H9 (cell line): ENCODE measurements at regions not wholly inside any gene's neighbourhood (a gene's known extent, or its start where the extent isn't known, plus 50 kb on each side); places are given as distances from the start of the nearest gene placed in this dataset.

Source experiments
- DNase-seq: peaks from one replicate; pipeline ENCODE4 v3.0.0-alpha.2; 2017
- H2AFZ ChIP-seq: one replicate; pipeline ENCODE4 v1.6.1; 2013; ENCODE audit warnings: mild to moderate bottlenecking, low read length, control low read depth, moderate library complexity
- H2AK5ac ChIP-seq: 2 replicates; pipeline ENCODE4 v1.6.1; 2013; ENCODE audit warnings: low read length, control low read depth, mixed read lengths; ENCODE audit not compliant: insufficient read length
- H2BK120ac ChIP-seq: one replicate; pipeline ENCODE4 v1.6.1; 2013; ENCODE audit warnings: low read depth, mild to moderate bottlenecking, low read length, control low read depth, inconsistent platforms; ENCODE audit not compliant: poor library complexity, severe bottlenecking
- H2BK12ac ChIP-seq: 2 replicates; pipeline ENCODE4 v1.6.1; 2013; ENCODE audit warnings: low read length, control low read depth, mixed read lengths, low read depth; ENCODE audit not compliant: insufficient read length
- H2BK15ac ChIP-seq: 2 replicates; pipeline ENCODE4 v1.6.1; 2013; ENCODE audit warnings: low read depth, low read length, control low read depth
- H2BK20ac ChIP-seq: one replicate; pipeline ENCODE4 v1.6.1; 2013; ENCODE audit warnings: low read depth, mild to moderate bottlenecking, low read length, control low read depth, inconsistent platforms; ENCODE audit not compliant: poor library complexity, severe bottlenecking
- H2BK5ac ChIP-seq: 2 replicates; pipeline ENCODE4 v1.6.1; 2013; ENCODE audit warnings: low read length, control low read depth, mixed read lengths; ENCODE audit not compliant: insufficient read length
- H3K14ac ChIP-seq: 2 replicates; pipeline ENCODE4 v1.6.1; 2013; ENCODE audit warnings: low read length, control low read depth; ENCODE audit not compliant: insufficient read depth
- H3K18ac ChIP-seq: 2 replicates; pipeline ENCODE4 v1.6.1; 2013; ENCODE audit warnings: low read depth, mild to moderate bottlenecking, mixed read lengths, low read length, control low read depth; ENCODE audit not compliant: insufficient read length
- H3K23ac ChIP-seq: 2 replicates; pipeline ENCODE4 v1.6.1; 2013; ENCODE audit warnings: low read length, control low read depth, mixed read lengths, low read depth; ENCODE audit not compliant: insufficient read length
- H3K23me2 ChIP-seq: 2 replicates; pipeline ENCODE4 v1.6.1; 2013; ENCODE audit warnings: low read depth, mild to moderate bottlenecking, mixed read lengths, low read length, control low read depth; ENCODE audit not compliant: insufficient read length, poor library complexity, severe bottlenecking
- H3K27ac ChIP-seq: 2 replicates; pipeline ENCODE4 v1.5.1; 2013; ENCODE audit warnings: low read length, control low read depth, mixed read lengths, low read depth; ENCODE audit not compliant: insufficient read length
- H3K27me3 ChIP-seq: 2 replicates; pipeline ENCODE4 v1.6.1; 2013; ENCODE audit warnings: low read length, control low read depth, inconsistent platforms; ENCODE audit not compliant: insufficient read depth
- H3K4ac ChIP-seq: 2 replicates; pipeline ENCODE4 v1.6.1; 2013; ENCODE audit warnings: low read depth, mild to moderate bottlenecking, control low read depth, inconsistent platforms, low read length, moderate library complexity
- H3K4me1 ChIP-seq: 2 replicates; pipeline ENCODE4 v1.6.1; 2013; ENCODE audit warnings: low read length, control low read depth, inconsistent platforms; ENCODE audit not compliant: insufficient read depth
- H3K4me2 ChIP-seq: 2 replicates; pipeline ENCODE4 v1.6.1; 2013; ENCODE audit warnings: low read length, control low read depth, mixed read lengths; ENCODE audit not compliant: insufficient read length, insufficient read depth
- H3K56ac ChIP-seq: 2 replicates; pipeline ENCODE4 v1.6.1; 2013; ENCODE audit warnings: low read depth, mild to moderate bottlenecking, mixed read lengths, low read length, control low read depth; ENCODE audit not compliant: insufficient read length
- H3K79me1 ChIP-seq: 2 replicates; pipeline ENCODE4 v1.6.1; 2013; ENCODE audit warnings: low read depth, mild to moderate bottlenecking, moderate library complexity, low read length, control low read depth, inconsistent platforms; ENCODE audit not compliant: insufficient read depth, poor library complexity, severe bottlenecking
- H3K79me2 ChIP-seq: 2 replicates; pipeline ENCODE4 v1.6.1; 2013; ENCODE audit warnings: low read length, control low read depth, inconsistent platforms; ENCODE audit not compliant: insufficient read depth
- H3K9ac ChIP-seq: 2 replicates; pipeline ENCODE4 v1.6.1; 2013; ENCODE audit warnings: low read length, control low read depth, mixed read lengths; ENCODE audit not compliant: insufficient read length; ENCODE audit errors: extremely low read depth
- H3K9me3 ChIP-seq: one replicate; pipeline ENCODE4 v1.6.1; 2013; ENCODE audit warnings: low read depth, low read length, inconsistent platforms; ENCODE audit not compliant: control insufficient read depth
- H3T11ph ChIP-seq: one replicate; pipeline ENCODE4 v1.6.1; 2013; ENCODE audit warnings: mild to moderate bottlenecking, low read length, control low read depth, inconsistent platforms
- H4K20me1 ChIP-seq: one replicate; pipeline ENCODE4 v1.6.1; 2013; ENCODE audit not compliant: control insufficient read depth, insufficient read length, insufficient read depth
- H4K5ac ChIP-seq: 2 replicates; pipeline ENCODE4 v1.6.1; 2013; ENCODE audit warnings: low read depth, mild to moderate bottlenecking, mixed read lengths, low read length, control low read depth; ENCODE audit not compliant: insufficient read length
- H4K8ac ChIP-seq: replicated peaks from 2 replicates; pipeline ENCODE4 v1.6.1; 2013; ENCODE audit warnings: low read length, control low read depth, mixed read lengths, low read depth; ENCODE audit not compliant: insufficient read length
- H4K91ac ChIP-seq: 2 replicates; pipeline ENCODE4 v1.6.1; 2013; ENCODE audit warnings: low read depth, mild to moderate bottlenecking, moderate library complexity, mixed read lengths, low read length, control low read depth; ENCODE audit not compliant: insufficient read length
- H3K27ac Mint-ChIP-seq, 3 experiments: 2 replicates in 2 of 3; 3 replicates in 1 of 3; pipeline ENCODE4 v1.8.0; 2020 to 2021; ENCODE audit warnings: mixed read lengths in 3 of 3, mild to moderate bottlenecking in 1 of 3, moderate library complexity in 1 of 3
- H3K27me3 Mint-ChIP-seq: 2 replicates; pipeline ENCODE4 v1.8.0; 2021; ENCODE audit warnings: low read depth, mild to moderate bottlenecking, moderate library complexity, mixed read lengths
- H3K36me3 Mint-ChIP-seq, 3 experiments: 2 replicates in 2 of 3; 3 replicates in 1 of 3; pipeline ENCODE4 v1.8.0; 2020 to 2021; ENCODE audit warnings: low read depth in 3 of 3, mixed read lengths in 3 of 3; ENCODE audit not compliant: insufficient read depth in 1 of 3
- H3K4me1 Mint-ChIP-seq, 2 experiments: 2 replicates each; pipeline ENCODE4 v1.8.0; 2020; ENCODE audit warnings: mixed read lengths in 2 of 2
- H3K4me3 Mint-ChIP-seq, 2 experiments: 2 replicates in 1 of 2; 3 replicates in 1 of 2; pipeline ENCODE4 v1.8.0; 2020 to 2021; ENCODE audit warnings: mild to moderate bottlenecking in 2 of 2, mixed read lengths in 2 of 2, moderate library complexity in 1 of 2
- H3K9me3 Mint-ChIP-seq, 2 experiments: 2 replicates in 1 of 2; 3 replicates in 1 of 2; pipeline ENCODE4 v1.8.0; 2020; ENCODE audit warnings: mild to moderate bottlenecking in 2 of 2, mixed read lengths in 2 of 2, moderate library complexity in 1 of 2
- CTCF ChIP-seq: fragments of 200-600 bp; sonication (generic); conservative IDR thresholded peaks from 3 replicates; pipeline ENCODE4 v1.8.0; 2021; ENCODE audit warnings: antibody characterized with exemption, mild to moderate bottlenecking
- WGBS: extraction: QIAGEN DNeasy Blood & Tissue Kit; methylation state at CpG from one replicate; pipeline ENCODE4 v1.1.7; 2013; ENCODE audit warnings: missing lambda C conversion rate, low lambda C conversion rate, mixed read lengths; ENCODE audit not compliant: insufficient read length; ENCODE audit errors: extremely low coverage; 5-methylcytosine and 5-hydroxymethylcytosine counted together

- Histone ChIP-seq H3K14ac (no peak overlapping the region), H3K56ac (no peak overlapping the region), H3K27ac (no peak overlapping the region), H4K91ac (no peak overlapping the region), H3K18ac (no peak overlapping the region), H4K20me1 (no peaks in the 10 kb centered on the region), H3K23ac (no peak overlapping the region), H2AK5ac (no peak overlapping the region), H3K9me3 (no peaks in the 10 kb centered on the region), H4K8ac (no peak overlapping the region), H3K4me2 (no peak overlapping the region), H2BK5ac (no peak overlapping the region), H4K5ac (no peak overlapping the region), H2BK12ac (no peak overlapping the region), H2BK15ac (no peak overlapping the region), H3T11ph (no peak overlapping the region), H3K23me2 (no peaks in the 10 kb centered on the region), H3K4ac (no peak overlapping the region), H3K79me2 (no peaks in the 10 kb centered on the region), H2BK120ac (no peak overlapping the region), H2BK20ac (no peak overlapping the region), H2AFZ (no peak overlapping the region), H3K9ac (no peak overlapping the region), H3K79me1 (no peaks in the 10 kb centered on the region), H3K4me1 (peaks cover 4% of the 10 kb centered on the region; the same call in 1 of the 2 replicates), H3K27me3 (no peaks in the 10 kb centered on the region)
- H3K27me3 Mint-ChIP-seq: no peaks in the 10 kb centered on the region; the same call in 1 of the 2 replicates
- no peaks in the 10 kb centered on the region for H3K36me3 Mint-ChIP-seq
- no peak for TF ChIP-seq CTCF
- H3K4me3 Mint-ChIP-seq: no peak overlapping the region
- H3K4me1 Mint-ChIP-seq: peaks cover 18 to 21% of the 10 kb centered on the region in 2 experiments
- H3K9me3 Mint-ChIP-seq: no peaks in the 10 kb centered on the region
- no peak for DNase-seq
- no CpG with 5 or more reads among the region's 4 CpGs for WGBS
- no peak overlapping the region; a peak in 1 of 7 replicates for H3K27ac Mint-ChIP-seq
Observed at GRCh38 chr13:44855860-44856259, 133.4 kb downstream of the NUFIP1 start.
